PC-3 (cell line): ENCODE measurements at regions not wholly inside any gene's neighbourhood (a gene's known extent, or its start where the extent isn't known, plus 50 kb on each side); places are given as distances from the start of the nearest gene placed in this dataset.

Source experiments
- ATAC-seq: fragments of 200-7000 bp; cut with Tn5 transposase; 2 replicates; pipeline ENCODE4 v1.9.1; 2020; ENCODE audit warnings: mild to moderate bottlenecking, moderate library complexity
- BruUV-seq: library from RNA; stranded (reverse); fragments of 400-500 nt; replicated peaks from 2 replicates; lab custom pipeline; 2021; lab: Mats Ljungman, UMichigan
- CTCF ChIA-PET: fragments of 300-600 bp; sonication (Branson Sonifier 250); formaldehyde crosslinking; loops from one replicate; lab custom pipeline; 2022; ENCODE audit warnings: antibody characterized with exemption; lab: Charles Lee
- POLR2A ChIA-PET: fragments of 300-600 bp; sonication (Branson Sonifier 250); formaldehyde crosslinking; loops from one replicate; lab custom pipeline; 2022; ENCODE audit warnings: antibody characterized with exemption; ENCODE audit not compliant: unreplicated experiment; lab: Charles Lee
- DNase-seq: peaks from one replicate; pipeline ENCODE4 v3.0.0-alpha.2; 2015
- H2AFZ ChIP-seq: fragments of 300-600 bp; sonication (generic); 2 replicates; pipeline ENCODE4 v1.6.0; 2016; ENCODE audit warnings: antibody characterized with exemption, low read length
- H3F3A ChIP-seq: fragments of 300-600 bp; sonication (generic); one replicate; pipeline ENCODE4 v1.6.0; 2017; ENCODE audit warnings: antibody characterized with exemption, low read length, control low read depth, mild to moderate bottlenecking; ENCODE audit not compliant: unreplicated experiment
- H3K27ac ChIP-seq: fragments of 300-600 bp; sonication (generic); 2 replicates; pipeline ENCODE4 v1.5.1; 2016; ENCODE audit warnings: mild to moderate bottlenecking, low read length
- H3K27me3 ChIP-seq: fragments of 300-600 bp; sonication (generic); 2 replicates; pipeline ENCODE4 v1.6.1; 2016; ENCODE audit warnings: low read length, mixed read lengths
- H3K36me3 ChIP-seq: fragments of 300-600 bp; sonication (generic); 2 replicates; pipeline ENCODE4 v1.6.1; 2016; ENCODE audit warnings: low read depth, mixed run types, low read length, mixed read lengths
- H3K4me1 ChIP-seq: fragments of 300-600 bp; sonication (generic); 2 replicates; pipeline ENCODE4 v1.5.1; 2016; ENCODE audit warnings: low read length; ENCODE audit not compliant: insufficient read depth
- H3K4me2 ChIP-seq: fragments of 300-600 bp; sonication (generic); 2 replicates; pipeline ENCODE4 v1.6.0; 2016; ENCODE audit warnings: low read length
- H3K4me3 ChIP-seq: fragments of 300-600 bp; sonication (generic); 2 replicates; pipeline ENCODE4 v1.5.1; 2016; ENCODE audit warnings: mild to moderate bottlenecking, low read length, mixed read lengths
- H3K79me2 ChIP-seq: fragments of 300-600 bp; sonication (generic); 2 replicates; pipeline ENCODE4 v1.6.1; 2017; ENCODE audit warnings: low read length, mixed read lengths
- H3K9ac ChIP-seq: fragments of 300-600 bp; sonication (generic); 2 replicates; pipeline ENCODE4 v1.6.0; 2016; ENCODE audit warnings: mild to moderate bottlenecking, low read length
- H3K9me2 ChIP-seq: fragments of 300-600 bp; sonication (generic); replicated peaks from 2 replicates; pipeline ENCODE4 v1.6.1; 2016; ENCODE audit warnings: mixed run types, low read length, mixed read lengths
- H3K9me3 ChIP-seq: fragments of 300-600 bp; sonication (generic); 2 replicates; pipeline ENCODE4 v1.6.1; 2016; ENCODE audit warnings: low read length, mixed read lengths
- H4K20me1 ChIP-seq: fragments of 300-600 bp; sonication (generic); 2 replicates; pipeline ENCODE4 v1.6.1; 2016; ENCODE audit warnings: low read length, mixed read lengths
- EZH2 ChIP-seq: fragments of 300-600 bp; sonication (generic); IDR thresholded peaks from one replicate; pipeline ENCODE4 v1.6.1; 2017; ENCODE audit warnings: antibody characterized with exemption, mild to moderate bottlenecking, low read length; ENCODE audit not compliant: unreplicated experiment
- EZH2phosphoT487 ChIP-seq: fragments of 300-600 bp; sonication (generic); IDR thresholded peaks from 2 replicates; pipeline ENCODE4 v1.6.1; 2018; ENCODE audit warnings: mild to moderate bottlenecking, antibody characterized with exemption, low read length, borderline replicate concordance
- intact Hi-C: fragments of 100-400 bp; cut with micrococcal nuclease; formaldehyde crosslinking; loops from 2 replicates; pipeline ENCODE4 v1.9.0; 2023
- TF ChIP-seq, protein P1 (sequence below): fragments of 300-600 bp; sonication (generic); conservative IDR thresholded peaks from 2 replicates; pipeline ENCODE4 v1.5.1; 2017; ENCODE audit warnings: antibody characterized with exemption, low read depth, mild to moderate bottlenecking, low read length

DNA sequence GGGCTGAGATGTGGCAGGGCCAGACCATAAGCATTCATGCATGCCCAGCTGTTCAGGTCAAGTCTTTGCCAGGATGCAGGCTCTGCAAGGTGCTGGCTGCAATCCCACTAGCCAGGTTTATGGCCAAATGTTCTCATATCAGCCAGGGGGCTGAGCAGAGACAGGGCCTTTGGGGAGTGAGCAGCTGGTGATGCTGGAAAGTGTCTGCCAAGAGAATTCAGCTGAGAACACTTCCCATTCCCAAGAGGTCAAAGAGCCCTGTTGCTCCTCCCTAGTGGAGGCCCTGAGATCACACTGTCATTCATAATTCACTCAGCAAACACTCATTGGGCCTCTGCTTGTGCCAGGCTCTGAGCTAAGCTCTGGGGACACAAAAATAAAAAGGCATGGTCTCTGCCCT, 150.3 kb downstream of the DMRTA2 start:
- no peak overlapping the region for H3K4me3 ChIP-seq
- H3K27me3 ChIP-seq: no peaks in the 10 kb centered on the region
- H2AFZ ChIP-seq: no peak overlapping the region
- no peaks in the 10 kb centered on the region for H3K36me3 ChIP-seq
- TF ChIP-seq, protein P1, sequence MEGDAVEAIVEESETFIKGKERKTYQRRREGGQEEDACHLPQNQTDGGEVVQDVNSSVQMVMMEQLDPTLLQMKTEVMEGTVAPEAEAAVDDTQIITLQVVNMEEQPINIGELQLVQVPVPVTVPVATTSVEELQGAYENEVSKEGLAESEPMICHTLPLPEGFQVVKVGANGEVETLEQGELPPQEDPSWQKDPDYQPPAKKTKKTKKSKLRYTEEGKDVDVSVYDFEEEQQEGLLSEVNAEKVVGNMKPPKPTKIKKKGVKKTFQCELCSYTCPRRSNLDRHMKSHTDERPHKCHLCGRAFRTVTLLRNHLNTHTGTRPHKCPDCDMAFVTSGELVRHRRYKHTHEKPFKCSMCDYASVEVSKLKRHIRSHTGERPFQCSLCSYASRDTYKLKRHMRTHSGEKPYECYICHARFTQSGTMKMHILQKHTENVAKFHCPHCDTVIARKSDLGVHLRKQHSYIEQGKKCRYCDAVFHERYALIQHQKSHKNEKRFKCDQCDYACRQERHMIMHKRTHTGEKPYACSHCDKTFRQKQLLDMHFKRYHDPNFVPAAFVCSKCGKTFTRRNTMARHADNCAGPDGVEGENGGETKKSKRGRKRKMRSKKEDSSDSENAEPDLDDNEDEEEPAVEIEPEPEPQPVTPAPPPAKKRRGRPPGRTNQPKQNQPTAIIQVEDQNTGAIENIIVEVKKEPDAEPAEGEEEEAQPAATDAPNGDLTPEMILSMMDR: no peak
- TF ChIP-seq EZH2: no peak
- no peak for TF ChIP-seq EZH2phosphoT487
- H3K9me3 ChIP-seq: no peaks in the 10 kb centered on the region
- no TSS peak for BruUV-seq
- H3K4me1 ChIP-seq: no peaks in the 10 kb centered on the region
- H3K79me2 ChIP-seq: no peaks in the 10 kb centered on the region
- H3K9ac ChIP-seq: no peak overlapping the region
- no peaks in the 10 kb centered on the region for H4K20me1 ChIP-seq
- ChIA-PET POLR2A (no interaction called here), CTCF (no interaction called here)
- H3F3A ChIP-seq: no peaks in the 10 kb centered on the region
- intact Hi-C loops: no loop called here
- H3K4me2 ChIP-seq: no peak overlapping the region
- DNase-seq: no peak
- H3K9me2 ChIP-seq: no peaks in the 10 kb centered on the region
- no peak for ATAC-seq
- no peak overlapping the region for H3K27ac ChIP-seq

DNA sequence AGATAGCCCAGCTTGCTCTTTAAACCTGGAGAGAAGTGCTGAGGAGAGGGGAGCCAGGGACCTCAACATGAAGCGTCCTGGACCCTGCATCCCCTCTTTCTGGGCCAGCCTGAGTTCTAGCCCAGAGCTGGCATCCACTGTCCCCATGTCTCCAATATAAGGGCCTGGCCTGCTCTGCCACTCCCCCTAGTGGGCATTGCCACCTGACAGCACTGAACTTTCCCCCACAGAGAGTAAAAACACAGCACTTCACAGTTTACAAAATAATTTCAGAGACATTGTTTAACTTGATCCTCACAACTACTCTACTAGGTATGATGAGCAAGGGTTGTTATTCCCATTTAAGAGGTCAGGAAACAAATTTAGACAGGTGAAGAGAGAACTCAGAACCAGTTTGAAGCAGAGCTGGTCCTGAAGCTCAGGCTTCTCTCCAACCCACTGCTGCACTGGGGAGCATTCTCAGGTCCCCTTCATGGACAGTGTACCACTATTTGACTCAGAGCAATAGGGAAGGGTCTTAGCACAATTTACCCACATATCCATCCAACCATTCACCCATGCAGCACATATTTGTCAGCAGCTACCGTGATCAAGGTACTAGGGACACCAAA, 151.2 kb downstream of the DMRTA2 start:
- DNase-seq: peak; percentile 34
- H3F3A ChIP-seq: no peaks in the 10 kb centered on the region
- H3K9me2 ChIP-seq: no peaks in the 10 kb centered on the region
- H4K20me1 ChIP-seq: no peaks in the 10 kb centered on the region
- H3K27ac ChIP-seq: no peak overlapping the region
- intact Hi-C loops: no loop called here
- TF ChIP-seq, protein P1: peak; percentile 57
- TF ChIP-seq EZH2phosphoT487: no peak
- BruUV-seq: no TSS peak
- H3K27me3 ChIP-seq: no peaks in the 10 kb centered on the region
- no peak overlapping the region for H3K4me2 ChIP-seq
- H3K9ac ChIP-seq: no peak overlapping the region
- no peaks in the 10 kb centered on the region for H3K36me3 ChIP-seq
- H3K79me2 ChIP-seq: no peaks in the 10 kb centered on the region
- no peak overlapping the region for H3K4me3 ChIP-seq
- H3K4me1 ChIP-seq: no peaks in the 10 kb centered on the region
- H2AFZ ChIP-seq: no peak overlapping the region
- H3K9me3 ChIP-seq: no peaks in the 10 kb centered on the region
- no peak for ATAC-seq
- ChIA-PET CTCF (interaction anchor here (0.6 kb wide), 1 partner anchor 22 kb away, joined by 9 read pairs; no protein-coding TSS in a partner anchor), POLR2A (no interaction called here)

GRCh38 chr1:50271337-50271736, 151.9 kb downstream of the DMRTA2 start:
- Histone ChIP-seq H3K9me2 (no peaks in the 10 kb centered on the region), H3K4me1 (no peaks in the 10 kb centered on the region), H3F3A (no peaks in the 10 kb centered on the region), H2AFZ (no peak overlapping the region), H3K4me2 (no peak overlapping the region), H4K20me1 (no peaks in the 10 kb centered on the region), H3K4me3 (no peak overlapping the region), H3K27ac (no peak overlapping the region), H3K9ac (no peak overlapping the region), H3K27me3 (no peaks in the 10 kb centered on the region), H3K9me3 (no peaks in the 10 kb centered on the region), H3K79me2 (no peaks in the 10 kb centered on the region), H3K36me3 (no peaks in the 10 kb centered on the region)
- ChIA-PET POLR2A (no interaction called here), CTCF (no interaction called here)
- no peak for ATAC-seq
- TF ChIP-seq, protein P1: no peak
- TF ChIP-seq EZH2 (no peak), EZH2phosphoT487 (no peak)
- DNase-seq: no peak
- intact Hi-C loops: no loop called here
- BruUV-seq: no TSS peak
